ENCODE measurements at regions not wholly inside any gene's neighbourhood (a gene's known extent, or its start where the extent isn't known, plus 50 kb on each side); places are given as distances from the start of the nearest gene placed in this dataset.
"Not testable (repeated sequence)": the region's sequence is repeated elsewhere in the genome, so short reads cannot be mapped to it uniquely, and the experiment has no call there.

DNA sequence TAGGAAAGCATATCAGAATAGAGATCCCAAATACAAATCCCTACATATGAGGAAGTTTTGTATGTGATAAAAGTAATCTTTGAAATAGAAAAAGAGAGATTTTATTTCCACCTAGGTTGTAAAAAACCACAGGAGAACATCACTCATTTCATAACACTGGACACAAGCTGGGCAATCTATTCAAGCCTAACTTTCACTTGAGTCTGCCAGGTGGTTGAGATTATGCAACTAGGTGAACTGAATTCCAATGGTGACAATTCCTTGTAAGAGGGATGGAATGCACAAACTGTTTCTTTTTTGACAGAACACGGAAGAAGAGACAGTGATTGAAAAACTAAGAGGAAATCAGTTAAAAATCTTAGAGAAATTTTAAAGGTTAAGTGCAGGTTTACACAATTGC is 619.6 kb upstream of the TMEFF2 start:
- no peak for DNase-seq

DNA sequence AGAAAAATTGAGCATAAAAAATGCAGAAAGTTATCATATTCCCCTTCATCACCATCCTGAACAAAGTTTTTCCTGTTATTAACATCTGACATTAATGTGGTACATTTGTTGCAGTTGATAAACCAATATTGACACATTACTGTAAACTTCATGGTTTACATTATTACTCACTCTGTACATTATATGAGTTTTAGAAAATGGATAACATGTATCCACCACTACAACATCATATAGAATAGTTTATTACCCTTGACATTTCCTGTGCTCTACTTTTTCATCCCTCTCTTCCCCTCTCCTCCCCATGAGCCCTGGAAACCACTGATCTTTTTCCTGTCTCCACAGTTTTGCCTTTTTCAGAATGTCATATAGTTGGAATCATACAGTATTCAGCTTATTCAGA is 618.6 kb upstream of the TMEFF2 start:
- no peak for DNase-seq

DNA sequence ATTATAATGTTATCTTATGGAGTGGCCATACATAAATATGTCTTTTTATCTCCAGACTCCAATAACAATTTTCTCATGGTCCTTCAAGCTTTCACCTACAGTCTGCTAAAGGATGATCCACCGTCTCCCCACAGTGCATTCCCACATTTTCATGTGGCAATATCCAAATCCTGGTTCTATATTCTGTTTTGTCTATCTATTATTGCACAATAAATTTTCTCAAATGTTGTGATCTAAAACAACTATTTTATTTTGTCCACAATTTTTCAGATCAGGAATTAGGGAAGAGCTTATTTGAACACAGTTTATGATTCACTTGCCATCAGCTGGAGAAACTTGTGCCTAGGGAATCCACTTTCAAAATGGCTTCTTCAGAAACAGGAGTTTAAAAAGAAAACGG is 614.4 kb upstream of the TMEFF2 start:
- no peak for DNase-seq

DNA sequence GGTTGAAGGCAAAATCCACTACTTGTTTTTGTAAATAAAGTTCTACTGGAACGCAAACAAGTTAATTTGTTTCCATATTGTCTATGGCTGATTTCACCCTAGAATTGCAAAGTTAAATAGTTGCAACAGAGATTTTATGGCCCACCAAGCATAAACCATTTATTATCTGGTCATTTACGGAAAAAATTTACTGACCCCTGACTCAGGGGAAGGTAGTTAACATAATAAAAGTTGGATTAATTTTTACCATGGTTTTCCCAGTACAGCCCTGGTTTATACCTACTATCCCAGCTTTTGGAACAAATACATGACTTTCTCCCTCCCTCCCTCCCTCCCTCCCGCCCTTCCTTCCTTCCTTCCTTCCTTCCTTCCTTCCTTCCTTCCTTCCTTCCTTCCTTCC is 588.9 kb upstream of the TMEFF2 start:
- no peak for DNase-seq

GRCh38 chr2:192775459-192776262 is 580.9 kb upstream of the TMEFF2 start:
- DNase-seq: no peak

GRCh38 chr2:192775011-192775410 is 580.3 kb upstream of the TMEFF2 start:
- DNase-seq: no peak

DNA sequence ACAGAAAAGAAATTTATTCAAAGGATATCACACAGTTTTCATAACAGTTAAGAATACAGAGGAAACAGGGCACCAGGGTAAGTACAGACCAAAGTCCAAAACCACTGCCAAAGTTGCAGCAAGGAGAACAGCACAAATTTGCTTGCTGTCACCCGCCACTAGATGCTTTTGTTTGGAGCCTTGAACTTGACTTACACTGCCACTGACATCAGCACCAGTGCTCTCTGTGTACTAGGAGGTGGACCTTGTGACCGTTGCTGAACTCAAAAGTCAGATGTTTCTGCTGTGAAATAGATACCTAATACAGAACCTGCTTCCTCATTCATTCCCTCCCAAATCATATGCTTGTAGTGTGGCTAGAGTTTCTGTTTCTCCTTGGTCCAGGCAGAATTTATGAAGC is 578.3 kb upstream of the TMEFF2 start:
- DNase-seq: no peak

DNA sequence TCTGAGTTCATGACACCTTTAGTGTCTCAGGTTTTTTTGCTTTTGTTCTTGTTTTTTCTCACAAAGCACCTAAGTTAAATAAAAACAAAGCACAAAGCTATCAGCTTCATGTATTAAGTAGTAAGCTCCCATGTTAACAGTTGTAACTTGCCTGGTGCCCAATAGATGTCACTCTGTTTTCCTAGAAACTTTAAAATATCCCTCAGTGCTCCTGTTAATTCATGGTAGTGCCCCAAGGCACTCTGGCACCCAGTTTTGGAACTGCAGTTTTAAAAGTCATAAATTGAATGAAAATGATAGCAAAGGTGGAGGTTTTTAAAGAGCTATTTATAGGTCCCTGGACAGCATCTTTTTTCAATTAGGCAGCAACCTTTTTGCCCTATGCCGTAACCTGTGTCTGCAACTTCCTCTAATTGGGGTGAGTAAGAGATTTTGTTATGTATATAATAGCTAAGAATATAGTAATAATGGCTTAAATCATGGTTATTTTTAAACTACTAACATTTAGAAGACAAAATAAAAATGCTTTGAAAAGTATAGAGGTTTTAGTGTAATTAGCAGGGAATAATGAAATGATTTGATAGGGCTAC is 555.0 kb upstream of the TMEFF2 start:
- no peak for DNase-seq

DNA sequence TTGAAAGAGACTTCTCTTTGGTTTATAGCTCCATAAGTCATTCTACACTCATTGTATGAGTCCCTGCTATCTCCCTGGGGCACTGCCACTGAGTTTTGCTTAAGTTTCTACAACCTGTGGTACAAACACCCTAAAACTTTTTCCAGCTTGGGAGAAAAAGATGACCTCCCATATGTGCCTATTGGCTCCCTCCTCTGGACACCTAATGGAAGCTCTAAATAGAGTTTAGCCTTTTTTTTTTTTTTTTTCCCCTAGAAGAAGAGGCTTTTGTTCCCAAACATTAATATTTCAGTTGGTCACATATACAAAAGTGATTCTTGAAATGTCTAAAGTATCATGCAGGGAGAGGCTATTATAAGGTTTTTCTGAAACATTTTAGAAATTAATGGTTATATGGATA is 547.2 kb upstream of the TMEFF2 start:
- DNase-seq: no peak

DNA sequence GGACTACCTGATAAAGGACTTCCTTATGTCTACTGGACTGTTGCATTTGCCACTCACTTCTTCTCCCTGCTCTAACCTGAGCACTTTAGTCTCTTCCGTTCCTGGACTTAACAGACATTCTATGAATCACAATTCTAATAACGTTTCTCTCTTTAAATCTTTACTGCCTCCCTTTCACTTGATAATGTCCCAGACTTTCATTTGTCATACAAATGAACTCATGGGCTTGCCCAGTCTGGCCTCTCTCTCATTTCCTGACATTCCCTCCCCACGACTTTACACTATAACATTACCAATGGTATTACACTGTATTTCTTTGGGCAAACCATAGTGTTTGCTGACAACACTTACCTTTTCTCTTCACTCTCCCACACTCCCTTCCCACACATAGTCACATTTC is 540.7 kb upstream of the TMEFF2 start:
- DNase-seq: no peak

- no peak for DNase-seq
These were observed 534.6 kb upstream of the TMEFF2 start for GRCh38 chr2:192729369-192729768.

DNA sequence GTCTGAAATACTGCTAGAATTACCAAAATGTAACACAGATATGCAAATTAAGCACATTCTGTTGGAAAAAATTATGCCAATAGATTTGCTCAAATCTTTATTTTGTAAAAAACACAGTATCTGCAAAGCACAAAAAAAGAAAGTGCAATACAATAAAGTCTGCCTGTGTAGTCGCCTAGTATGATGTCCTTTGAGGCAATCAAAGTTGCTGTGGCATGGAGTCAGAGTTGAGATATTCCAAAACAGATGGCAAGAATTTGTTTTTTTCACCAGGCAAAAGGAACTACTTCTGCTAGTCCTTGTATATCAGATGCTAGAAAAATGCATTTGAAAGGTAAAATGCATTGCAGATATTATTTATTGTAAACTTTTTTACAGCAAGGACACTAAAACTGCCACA is 531.3 kb upstream of the TMEFF2 start:
- DNase-seq: no peak

DNA sequence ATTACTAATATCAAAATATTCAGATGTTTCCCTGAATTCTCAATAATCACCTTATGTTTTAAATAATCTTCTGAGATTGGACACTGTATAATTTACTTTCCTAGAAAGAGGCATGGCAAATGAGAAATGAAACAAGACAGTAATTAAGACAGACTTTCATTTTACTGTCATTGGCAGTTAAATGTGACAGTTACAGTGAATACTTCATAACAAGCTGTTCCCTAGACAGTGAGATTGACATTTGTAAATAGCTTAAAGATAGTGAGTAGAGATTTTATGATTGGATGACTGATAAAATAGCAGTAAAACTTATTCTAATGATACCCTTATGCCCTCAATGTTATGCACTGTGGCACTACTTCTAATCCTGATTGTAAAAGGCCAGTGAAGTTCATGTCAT is 524.9 kb upstream of the TMEFF2 start:
- no peak for DNase-seq

- DNase-seq: no peak
These were observed 523.6 kb upstream of the TMEFF2 start for GRCh38 chr2:192718340-192718739.

- no peak for DNase-seq
These were observed 506.2 kb upstream of the TMEFF2 start for GRCh38 chr2:192700934-192701333.

DNA sequence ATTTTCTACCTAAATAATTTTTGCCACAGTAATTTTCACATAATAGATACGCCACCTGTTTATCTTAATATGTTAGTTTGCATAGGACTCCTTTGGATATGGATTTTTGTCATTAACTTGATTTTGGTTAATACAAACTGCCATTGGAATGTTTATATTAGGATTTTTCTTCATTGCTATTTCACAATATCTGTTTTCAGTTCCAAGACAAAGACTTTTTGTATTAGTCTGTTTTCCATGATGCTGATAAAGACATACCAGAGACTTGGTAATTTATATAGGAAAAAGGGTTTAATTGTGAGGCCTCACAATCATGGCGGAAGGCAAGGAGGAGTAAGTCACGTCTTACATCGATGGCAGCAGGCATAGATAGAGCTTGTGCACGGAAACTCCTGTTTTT is 503.1 kb upstream of the TMEFF2 start:
- no peak for DNase-seq

- no peak for DNase-seq
These were observed 502.1 kb upstream of the TMEFF2 start for GRCh38 chr2:192696857-192697256.

GRCh38 chr2:192687015-192687414 is 492.3 kb upstream of the TMEFF2 start:
- no peak for DNase-seq

- not testable (repeated sequence) for DNase-seq
These were observed 487.8 kb upstream of the TMEFF2 start for GRCh38 chr2:192682511-192682910.

DNA sequence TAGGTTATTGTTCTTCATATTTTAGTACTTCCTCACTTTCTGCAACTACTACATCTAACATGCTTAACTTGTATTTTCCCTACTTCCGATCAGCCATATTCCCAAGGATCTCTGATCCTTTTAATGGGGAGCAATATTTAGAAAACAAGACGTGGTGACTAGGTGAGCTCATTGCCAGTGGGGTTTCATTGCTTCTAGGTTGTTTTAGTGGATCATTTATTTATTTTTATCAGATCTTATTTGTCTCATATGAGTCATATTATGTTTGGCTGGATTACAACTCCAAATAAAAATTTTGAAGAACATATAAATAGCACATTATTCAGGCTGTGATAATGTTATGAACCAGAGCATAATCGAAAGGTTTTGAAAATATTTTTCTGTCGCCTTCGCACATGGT is 480.9 kb upstream of the TMEFF2 start:
- no peak for DNase-seq

- no peak for DNase-seq
These were observed 474.9 kb upstream of the TMEFF2 start for GRCh38 chr2:192669505-192670091.

DNA sequence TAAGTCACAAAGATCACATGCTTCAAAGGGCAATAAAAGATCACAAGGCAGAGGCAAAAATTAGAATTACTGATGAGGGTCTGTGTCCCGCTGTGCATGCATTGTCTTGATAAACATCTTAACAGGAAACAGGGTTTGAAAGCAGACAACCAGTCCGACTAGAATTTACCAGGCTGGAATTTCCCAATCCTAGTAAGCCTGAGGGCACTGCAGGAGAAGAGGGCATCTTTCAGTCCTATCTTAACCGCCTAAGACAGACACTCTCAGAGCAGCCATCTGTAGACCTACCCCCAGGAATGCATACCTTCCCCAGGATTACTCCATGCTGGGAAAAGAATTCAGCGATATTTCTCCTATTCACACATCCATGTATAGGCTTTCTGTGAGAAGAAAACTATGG is 465.8 kb upstream of the TMEFF2 start:
- not testable (repeated sequence) for DNase-seq

GRCh38 chr2:192657362-192657761 is 462.6 kb upstream of the TMEFF2 start:
- DNase-seq: no peak

DNA sequence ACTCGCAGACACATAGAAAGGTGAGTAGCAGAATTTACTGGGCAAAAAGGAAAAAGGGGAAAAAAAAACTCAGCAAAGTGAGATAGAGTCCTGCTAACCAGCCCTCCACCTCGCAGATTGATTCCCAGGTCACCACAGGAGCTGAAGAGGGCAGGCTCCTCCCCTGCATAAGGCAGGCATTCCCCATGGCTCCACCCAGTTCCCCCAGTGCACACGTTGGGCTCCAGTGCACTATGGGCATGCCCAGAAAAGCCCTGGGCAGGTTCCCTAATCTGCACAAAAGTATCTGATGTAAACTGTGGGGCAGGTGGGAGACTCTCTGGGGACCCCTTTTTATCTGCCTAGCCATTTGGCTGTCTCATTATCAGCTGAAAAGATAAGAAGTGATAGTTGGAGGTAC is 461.2 kb upstream of the TMEFF2 start:
- no peak for DNase-seq
